ENCODE measurements at regions not wholly inside any gene's neighbourhood (a gene's known extent, or its start where the extent isn't known, plus 50 kb on each side); places are given as distances from the start of the nearest gene placed in this dataset.

GRCh38 chr2:82478641-82479040, 1980.4 kb downstream of the SUCLG1 start:
- no peak for DNase-seq
- BruUV-seq (replicated peaks): no TSS peak
- Histone ChIP-seq H3K9me2 (replicated peaks; ENCODE audit: low read length) (no peaks in the 10 kb centered on the region), H2AFZ (ENCODE audit: low read length) (no peak overlapping the region), H3K36me3 (ENCODE audit: low read depth, low read length) (no peaks in the 10 kb centered on the region), H3K27me3 (ENCODE audit: low read length) (no peaks in the 10 kb centered on the region), H3K4me2 (ENCODE audit: low read length) (no peak overlapping the region), H3K4me1 (ENCODE audit: insufficient read depth, low read length) (no peaks in the 10 kb centered on the region), H3K27ac (ENCODE audit: low read length) (no peak overlapping the region), H3K4me3 (ENCODE audit: low read length) (no peak overlapping the region), H3K9me3 (ENCODE audit: low read length) (no peaks in the 10 kb centered on the region), H3K79me2 (ENCODE audit: low read length) (no peaks in the 10 kb centered on the region), H3K9ac (ENCODE audit: low read length) (no peak overlapping the region), H3F3A (ENCODE audit: low read length, unreplicated experiment) (no peaks in the 10 kb centered on the region), H4K20me1 (ENCODE audit: low read length) (no peaks in the 10 kb centered on the region)
- CTCF ChIA-PET: no interaction called here
- intact Hi-C loops (cut with micrococcal nuclease): no loop called here
- TF ChIP-seq EZH2 (IDR thresholded peaks at IDR 0.05; ENCODE audit: low read length, unreplicated experiment): no peak
- no peak for TF ChIP-seq CTCF (conservative IDR thresholded peaks at IDR 0.05; ENCODE audit: low read depth, low read length)
- TF ChIP-seq EZH2phosphoT487 (IDR thresholded peaks at IDR 0.05; ENCODE audit: borderline replicate concordance, low read length): no peak
- POLR2A ChIA-PET (ENCODE audit: unreplicated experiment): no interaction called here
- no peak for ATAC-seq

- no peaks in the 10 kb centered on the region for H3F3A ChIP-seq (ENCODE audit: low read length, unreplicated experiment)
- H3K79me2 ChIP-seq (ENCODE audit: low read length): no peaks in the 10 kb centered on the region
- DNase-seq: no peak
- H3K27me3 ChIP-seq (ENCODE audit: low read length): no peaks in the 10 kb centered on the region
- H3K36me3 ChIP-seq (ENCODE audit: low read depth, low read length): no peaks in the 10 kb centered on the region
- H3K9ac ChIP-seq (ENCODE audit: low read length): no peak overlapping the region
- H2AFZ ChIP-seq (ENCODE audit: low read length): no peak overlapping the region
- H3K4me1 ChIP-seq (ENCODE audit: insufficient read depth, low read length): no peaks in the 10 kb centered on the region
- no peak overlapping the region for H3K4me2 ChIP-seq (ENCODE audit: low read length)
- ATAC-seq: no peak
- intact Hi-C loops (cut with micrococcal nuclease): no loop called here
- TF ChIP-seq CTCF (conservative IDR thresholded peaks at IDR 0.05; ENCODE audit: low read depth, low read length): no peak
- no peak for TF ChIP-seq EZH2phosphoT487 (IDR thresholded peaks at IDR 0.05; ENCODE audit: borderline replicate concordance, low read length)
- no peak for TF ChIP-seq EZH2 (IDR thresholded peaks at IDR 0.05; ENCODE audit: low read length, unreplicated experiment)
- no peak overlapping the region for H3K4me3 ChIP-seq (ENCODE audit: low read length)
- POLR2A ChIA-PET (ENCODE audit: unreplicated experiment): no interaction called here
- H3K9me2 ChIP-seq (replicated peaks; ENCODE audit: low read length): no peaks in the 10 kb centered on the region
- H3K9me3 ChIP-seq (ENCODE audit: low read length): no peaks in the 10 kb centered on the region
- CTCF ChIA-PET: no interaction called here
- BruUV-seq (replicated peaks): no TSS peak
- no peak overlapping the region for H3K27ac ChIP-seq (ENCODE audit: low read length)
- H4K20me1 ChIP-seq (ENCODE audit: low read length): no peaks in the 10 kb centered on the region
These were observed 1983.0 kb downstream of the SUCLG1 start for GRCh38 chr2:82476094-82476493.

- H3K79me2 ChIP-seq (ENCODE audit: low read length): no peaks in the 10 kb centered on the region
- no peak for ATAC-seq
- CTCF ChIA-PET: no interaction called here
These were observed 2030.8 kb downstream of the SUCLG1 start for GRCh38 chr2:82428251-82428650.

More at GRCh38 chr2:82428251-82428650, 2030.8 kb downstream of the SUCLG1 start:
- Histone ChIP-seq H3K9me3 (ENCODE audit: low read length) (no peaks in the 10 kb centered on the region), H3K9me2 (replicated peaks; ENCODE audit: low read length) (no peaks in the 10 kb centered on the region), H3K4me2 (ENCODE audit: low read length) (no peak overlapping the region), H3K27ac (ENCODE audit: low read length) (no peak overlapping the region), H3F3A (ENCODE audit: low read length, unreplicated experiment) (no peaks in the 10 kb centered on the region), H4K20me1 (ENCODE audit: low read length) (no peaks in the 10 kb centered on the region), H3K4me3 (ENCODE audit: low read length) (no peak overlapping the region), H2AFZ (ENCODE audit: low read length) (no peak overlapping the region), H3K9ac (ENCODE audit: low read length) (no peak overlapping the region), H3K27me3 (ENCODE audit: low read length) (no peaks in the 10 kb centered on the region), H3K4me1 (ENCODE audit: insufficient read depth, low read length) (no peaks in the 10 kb centered on the region), H3K36me3 (ENCODE audit: low read depth, low read length) (no peaks in the 10 kb centered on the region)
- POLR2A ChIA-PET (ENCODE audit: unreplicated experiment): no interaction called here
- no peak for TF ChIP-seq CTCF (conservative IDR thresholded peaks at IDR 0.05; ENCODE audit: low read depth, low read length)
- TF ChIP-seq EZH2phosphoT487 (IDR thresholded peaks at IDR 0.05; ENCODE audit: borderline replicate concordance, low read length): no peak
- TF ChIP-seq EZH2 (IDR thresholded peaks at IDR 0.05; ENCODE audit: low read length, unreplicated experiment): no peak
- BruUV-seq (replicated peaks): no TSS peak
- intact Hi-C loops (cut with micrococcal nuclease): no loop called here
- no peak for DNase-seq
